SK-N-MC (cell line): ENCODE measurements at regions not wholly inside any gene's neighbourhood (a gene's known extent, or its start where the extent isn't known, plus 50 kb on each side); places are given as distances from the start of the nearest gene placed in this dataset.

ENCODE experiments used
- DNase-seq: peaks from one replicate; pipeline ENCODE4 v3.0.0-alpha.2; 2011; ENCODE audit warnings: low read depth, low spot score
- H3K27ac ChIP-seq: fragments of 200-600 bp; sonication (generic); 2 replicates; pipeline ENCODE4 v1.5.1; 2016; ENCODE audit warnings: mixed run types
- H3K36me3 ChIP-seq: fragments of 200-600 bp; sonication (generic); 2 replicates; pipeline ENCODE4 v1.6.1; 2017; ENCODE audit warnings: antibody characterized with exemption, low read length, mixed read lengths; ENCODE audit not compliant: insufficient read depth
- H3K4me3 ChIP-seq: fragments of 200-600 bp; sonication (generic); 2 replicates; pipeline ENCODE4 v1.5.1; 2016
- H3K9ac ChIP-seq: fragments of 200-600 bp; sonication (generic); 2 replicates; pipeline ENCODE4 v1.8.0; 2017; ENCODE audit warnings: mixed run types, mixed read lengths; ENCODE audit not compliant: insufficient read length
- H3K9me3 ChIP-seq: fragments of 200-600 bp; sonication (generic); 2 replicates; pipeline ENCODE4 v1.6.1; 2017; ENCODE audit warnings: low read depth, mild to moderate bottlenecking, antibody characterized with exemption, low read length, moderate library complexity, mixed read lengths
- EZH2 ChIP-seq: fragments of 200-600 bp; sonication (generic); IDR thresholded peaks from one replicate; pipeline ENCODE4 v1.6.1; 2017; ENCODE audit warnings: antibody characterized with exemption
- FOXP2 ChIP-seq: optimal IDR thresholded peaks from 2 replicates; pipeline ENCODE3; 2011; ENCODE audit warnings: mild to moderate bottlenecking, moderate library complexity; ENCODE audit not compliant: insufficient read depth; ENCODE audit errors: extremely low read length, control extremely low read depth
- POLR2AphosphoS5 ChIP-seq: IDR thresholded peaks from 2 replicates; pipeline ENCODE4 v1.6.1; 2012; ENCODE audit warnings: mild to moderate bottlenecking, low read depth, low read length, borderline replicate concordance

DNA sequence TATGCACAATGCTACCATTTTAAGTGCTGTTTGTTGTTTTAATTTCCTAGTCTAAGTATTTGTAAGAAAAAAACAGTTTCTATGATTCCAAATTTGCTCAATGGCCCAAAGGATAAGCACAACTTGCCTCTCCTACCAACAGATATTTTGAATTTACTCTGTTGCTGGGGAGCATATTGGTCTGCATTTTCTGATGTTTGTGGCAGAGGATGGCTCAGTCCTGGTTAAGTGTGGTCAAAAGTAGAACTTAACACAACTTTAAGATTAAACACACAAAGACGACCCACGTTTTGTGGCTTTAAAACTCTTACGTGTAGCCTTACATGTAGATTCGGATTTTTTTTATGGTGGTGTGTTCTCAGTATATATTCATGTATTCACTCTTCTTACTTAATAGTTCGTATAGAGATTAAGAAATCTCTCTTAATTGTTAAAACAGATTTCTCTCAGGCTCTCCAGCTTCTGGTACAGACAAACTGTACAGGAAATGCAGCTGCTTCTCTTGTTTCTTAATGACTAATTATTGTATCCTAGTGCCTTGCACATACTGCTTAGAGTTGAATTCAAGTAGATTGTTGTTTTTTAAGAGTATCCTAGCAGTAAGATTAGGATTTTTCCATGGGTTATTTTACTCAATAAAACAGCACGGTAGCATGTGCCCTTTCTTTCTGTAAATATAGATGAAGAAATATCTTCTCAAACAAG, 86.2 kb downstream of the GPR85 start:
- TF ChIP-seq FOXP2: no peak
- TF ChIP-seq EZH2: no peak
- no peak for TF ChIP-seq POLR2AphosphoS5
- DNase-seq: no peak
- Histone ChIP-seq H3K36me3 (no peaks in the 10 kb centered on the region), H3K27ac (no peak overlapping the region), H3K4me3 (no peak overlapping the region), H3K9ac (no peak overlapping the region), H3K9me3 (no peaks in the 10 kb centered on the region)

DNA sequence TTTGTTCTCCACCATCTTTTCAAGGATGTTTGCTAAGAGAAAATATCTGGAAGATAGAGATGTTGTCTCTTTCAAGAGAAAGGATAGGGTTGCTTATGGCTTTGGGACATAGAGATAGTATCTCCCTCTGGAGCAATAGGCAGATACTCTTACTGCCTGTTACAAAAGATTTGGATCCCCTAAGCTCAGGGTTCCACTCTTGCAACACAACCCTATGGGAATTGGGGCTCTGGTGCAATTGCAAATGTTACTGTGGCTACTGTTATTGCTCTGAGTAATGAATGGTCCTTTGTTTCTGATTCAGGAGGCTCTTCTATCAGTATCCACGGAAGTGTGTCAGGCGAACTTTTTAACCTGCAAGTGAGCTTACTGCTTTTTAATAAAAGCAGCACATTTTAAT, 88.8 kb downstream of the GPR85 start:
- no peak for TF ChIP-seq EZH2
- no peak for TF ChIP-seq POLR2AphosphoS5
- no peak for TF ChIP-seq FOXP2
- H3K36me3 ChIP-seq: no peaks in the 10 kb centered on the region
- DNase-seq: no peak
- H3K4me3 ChIP-seq: no peak overlapping the region
- no peak overlapping the region for H3K9ac ChIP-seq
- no peaks in the 10 kb centered on the region for H3K9me3 ChIP-seq
- no peak overlapping the region for H3K27ac ChIP-seq

DNA sequence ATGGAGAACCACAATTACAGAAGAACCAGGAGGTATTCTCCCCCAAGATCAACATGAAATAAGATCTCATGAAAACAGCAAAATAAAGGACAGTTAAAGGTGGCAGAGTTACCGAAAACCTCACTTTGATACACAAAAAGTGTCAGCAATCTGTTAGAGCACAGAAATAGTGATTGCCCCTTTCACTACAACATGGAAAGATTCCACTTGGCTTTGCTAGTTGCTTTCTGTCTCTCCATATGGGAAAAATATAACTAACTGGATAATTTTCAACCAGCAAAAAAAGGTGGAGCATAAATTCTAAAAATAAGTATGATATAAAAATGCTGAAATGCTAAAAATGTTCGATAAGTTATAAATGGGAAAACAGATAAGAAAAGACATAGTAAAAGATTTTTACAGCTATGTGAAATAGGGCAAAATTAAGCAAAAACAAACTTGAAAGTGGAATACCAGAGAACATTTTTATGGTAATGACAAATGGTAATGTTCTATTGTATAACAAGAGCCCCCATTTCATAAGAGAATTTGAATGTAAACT, 90.2 kb downstream of the GPR85 start:
- Histone ChIP-seq H3K9me3 (no peaks in the 10 kb centered on the region), H3K36me3 (no peaks in the 10 kb centered on the region), H3K4me3 (no peak overlapping the region), H3K27ac (no peak overlapping the region), H3K9ac (no peak overlapping the region)
- DNase-seq: no peak
- TF ChIP-seq POLR2AphosphoS5: no peak
- no peak for TF ChIP-seq EZH2

DNA sequence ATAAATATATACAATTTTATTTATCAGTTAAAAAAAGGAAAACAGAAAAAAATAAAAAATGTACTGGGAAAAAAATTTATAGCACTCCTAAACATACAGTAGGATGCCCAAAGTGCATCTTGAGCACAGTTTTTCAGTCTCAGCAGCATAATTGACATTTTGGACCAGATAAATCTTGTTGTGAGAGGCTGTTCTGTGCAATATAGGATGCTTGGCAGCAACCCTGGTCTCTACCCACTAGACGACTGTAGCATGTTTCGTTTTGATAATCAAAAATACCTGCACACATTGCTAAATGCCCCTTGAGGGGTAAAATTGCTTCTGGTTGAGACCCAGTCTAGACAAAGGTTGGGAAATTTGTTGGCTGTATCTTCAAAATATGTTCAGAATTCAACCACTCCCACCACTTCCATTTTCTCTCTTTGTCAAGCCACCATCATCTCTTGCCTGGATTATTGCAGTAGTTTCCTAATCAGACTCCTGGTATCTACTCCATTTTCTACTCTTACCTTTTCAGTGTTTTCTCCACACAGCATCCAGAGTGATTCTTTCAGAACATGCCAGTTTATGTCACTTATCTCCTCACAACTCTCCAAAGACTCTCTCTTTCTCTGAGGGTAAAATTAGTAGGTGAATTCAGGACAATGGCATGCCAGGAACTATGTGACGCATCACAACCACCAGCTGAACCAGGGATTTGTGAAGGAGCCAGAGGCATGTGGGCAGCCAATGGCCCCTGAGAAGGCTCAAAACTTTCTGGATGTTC, 91.4 kb downstream of the GPR85 start:
- Histone ChIP-seq H3K4me3 (no peak overlapping the region), H3K27ac (no peak overlapping the region), H3K36me3 (no peaks in the 10 kb centered on the region), H3K9ac (no peak overlapping the region), H3K9me3 (no peaks in the 10 kb centered on the region)
- no peak for DNase-seq
- TF ChIP-seq EZH2 (no peak), FOXP2 (no peak), POLR2AphosphoS5 (no peak)

DNA sequence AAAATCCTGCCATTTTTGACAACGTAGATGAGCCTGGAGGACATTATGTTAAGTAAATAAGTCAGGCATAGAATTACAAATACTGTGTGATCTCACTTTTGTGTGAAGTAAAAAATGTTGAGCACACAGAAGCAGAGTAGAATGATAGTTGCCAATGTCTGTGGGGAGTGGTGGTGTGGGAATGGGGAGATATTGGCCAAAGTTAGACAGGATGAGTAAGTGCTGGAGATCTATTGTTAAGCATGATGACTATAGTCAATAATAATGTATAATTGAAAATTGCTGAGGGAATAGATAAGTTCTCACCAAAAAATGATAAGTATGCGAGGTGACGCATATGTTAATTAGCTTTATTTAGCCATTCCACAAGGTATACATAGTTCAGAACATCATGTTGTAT, 92.0 kb downstream of the GPR85 start:
- Histone ChIP-seq H3K9me3 (no peaks in the 10 kb centered on the region), H3K9ac (no peak overlapping the region), H3K27ac (no peak overlapping the region), H3K36me3 (no peaks in the 10 kb centered on the region), H3K4me3 (no peak overlapping the region)
- no peak for DNase-seq
- TF ChIP-seq FOXP2 (no peak), EZH2 (no peak), POLR2AphosphoS5 (no peak)

DNA sequence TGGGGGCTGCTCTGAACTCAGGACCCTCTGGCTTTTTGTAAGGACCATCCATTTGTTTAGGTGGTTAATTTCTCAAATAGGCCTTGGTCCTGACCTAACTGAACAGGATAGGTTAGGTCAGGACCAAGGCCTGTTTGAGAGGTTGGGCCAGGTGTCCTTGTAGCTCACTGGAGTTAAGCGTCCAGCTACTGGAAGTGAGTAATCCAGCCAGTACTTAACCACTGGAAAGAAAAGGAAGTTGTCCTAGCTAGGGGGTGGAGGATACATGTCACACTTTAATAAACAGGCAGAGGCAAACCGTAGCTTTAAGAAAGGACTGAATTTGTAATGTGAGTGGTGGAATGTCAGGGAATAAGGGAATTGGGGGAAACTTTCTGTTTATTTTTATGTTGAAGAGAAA, 96.0 kb downstream of the GPR85 start:
- Histone ChIP-seq H3K9ac (no peak overlapping the region), H3K36me3 (no peaks in the 10 kb centered on the region), H3K9me3 (no peaks in the 10 kb centered on the region), H3K4me3 (no peak overlapping the region), H3K27ac (no peak overlapping the region)
- no peak for DNase-seq
- no peak for TF ChIP-seq FOXP2
- TF ChIP-seq EZH2: no peak
- no peak for TF ChIP-seq POLR2AphosphoS5

DNA sequence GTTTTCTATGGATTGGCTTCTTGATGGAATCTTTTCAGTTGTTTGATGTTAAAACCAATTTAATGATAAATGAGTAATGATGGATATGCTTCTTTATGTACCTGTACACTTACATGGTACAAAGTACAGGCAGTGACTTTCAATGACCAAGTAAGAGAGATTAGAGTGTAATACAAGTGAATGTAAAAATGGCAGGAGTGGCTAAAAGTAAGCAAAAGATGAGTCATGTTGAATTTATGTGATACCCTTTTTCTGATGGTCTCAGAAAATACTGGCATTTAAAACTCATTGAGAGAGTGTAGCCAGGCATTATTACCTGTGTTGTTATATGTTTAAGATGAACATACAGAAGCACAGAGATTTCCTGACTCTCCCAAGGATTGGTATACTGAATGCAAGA, 97.1 kb downstream of the GPR85 start:
- no peak for TF ChIP-seq EZH2
- no peak for TF ChIP-seq FOXP2
- TF ChIP-seq POLR2AphosphoS5: no peak
- H3K9me3 ChIP-seq: no peaks in the 10 kb centered on the region
- DNase-seq: no peak
- H3K9ac ChIP-seq: no peak overlapping the region
- H3K36me3 ChIP-seq: no peaks in the 10 kb centered on the region
- H3K27ac ChIP-seq: no peak overlapping the region
- H3K4me3 ChIP-seq: no peak overlapping the region

DNA sequence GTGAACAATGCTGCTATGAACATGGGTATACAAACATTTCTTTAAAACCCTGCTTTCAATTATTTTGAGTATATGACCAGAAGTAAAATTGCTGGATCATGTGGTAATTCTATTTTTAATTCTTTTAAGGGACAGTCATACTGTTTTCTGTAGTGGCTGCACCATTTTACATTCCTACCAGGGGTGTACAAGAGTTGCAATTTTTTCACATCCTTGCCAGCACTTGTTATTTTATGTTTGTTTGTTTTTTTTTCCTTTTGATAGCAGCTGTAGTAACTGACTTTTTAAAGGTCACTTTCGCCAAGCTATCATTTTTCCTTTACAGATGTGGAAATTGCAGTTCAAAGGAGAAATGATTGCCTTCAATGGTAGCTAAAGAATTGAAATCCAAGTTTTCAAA, 99.5 kb downstream of the GPR85 start:
- H3K9ac ChIP-seq: no peak overlapping the region
- no peak overlapping the region for H3K4me3 ChIP-seq
- H3K27ac ChIP-seq: no peak overlapping the region
- TF ChIP-seq FOXP2 (no peak), EZH2 (no peak), POLR2AphosphoS5 (no peak)
- DNase-seq: no peak
- H3K9me3 ChIP-seq: no peaks in the 10 kb centered on the region
- no peaks in the 10 kb centered on the region for H3K36me3 ChIP-seq
